ENCODE measurements at regions not wholly inside any gene's neighbourhood (a gene's known extent, or its start where the extent isn't known, plus 50 kb on each side); places are given as distances from the start of the nearest gene placed in this dataset.

DNA sequence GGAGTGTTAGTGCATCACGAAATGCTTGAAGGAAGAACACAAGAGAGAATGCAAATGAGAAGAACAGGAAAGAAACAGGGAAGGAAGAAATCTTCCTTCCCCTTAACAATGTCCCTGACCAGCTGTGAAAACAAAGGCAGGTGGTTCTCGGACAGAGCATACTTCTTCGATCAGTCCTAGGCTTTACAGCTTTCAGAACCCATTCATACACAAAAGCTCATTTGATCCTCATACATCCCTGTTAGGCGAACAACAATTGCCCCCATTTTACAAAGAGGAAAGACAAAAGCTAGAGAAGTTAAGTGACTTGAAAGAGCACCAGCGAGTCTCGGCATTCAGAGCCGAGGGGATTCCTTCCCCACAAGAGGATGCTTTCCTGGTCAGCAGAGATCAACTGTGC, 57.2 kb upstream of the LRRC55 start:
- TF ChIP-seq, protein P1, sequence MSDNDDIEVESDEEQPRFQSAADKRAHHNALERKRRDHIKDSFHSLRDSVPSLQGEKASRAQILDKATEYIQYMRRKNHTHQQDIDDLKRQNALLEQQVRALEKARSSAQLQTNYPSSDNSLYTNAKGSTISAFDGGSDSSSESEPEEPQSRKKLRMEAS (IDR thresholded peaks at IDR 0.05; ENCODE audit: low read depth, low read length) = no peak
- TF ChIP-seq, protein P2, sequence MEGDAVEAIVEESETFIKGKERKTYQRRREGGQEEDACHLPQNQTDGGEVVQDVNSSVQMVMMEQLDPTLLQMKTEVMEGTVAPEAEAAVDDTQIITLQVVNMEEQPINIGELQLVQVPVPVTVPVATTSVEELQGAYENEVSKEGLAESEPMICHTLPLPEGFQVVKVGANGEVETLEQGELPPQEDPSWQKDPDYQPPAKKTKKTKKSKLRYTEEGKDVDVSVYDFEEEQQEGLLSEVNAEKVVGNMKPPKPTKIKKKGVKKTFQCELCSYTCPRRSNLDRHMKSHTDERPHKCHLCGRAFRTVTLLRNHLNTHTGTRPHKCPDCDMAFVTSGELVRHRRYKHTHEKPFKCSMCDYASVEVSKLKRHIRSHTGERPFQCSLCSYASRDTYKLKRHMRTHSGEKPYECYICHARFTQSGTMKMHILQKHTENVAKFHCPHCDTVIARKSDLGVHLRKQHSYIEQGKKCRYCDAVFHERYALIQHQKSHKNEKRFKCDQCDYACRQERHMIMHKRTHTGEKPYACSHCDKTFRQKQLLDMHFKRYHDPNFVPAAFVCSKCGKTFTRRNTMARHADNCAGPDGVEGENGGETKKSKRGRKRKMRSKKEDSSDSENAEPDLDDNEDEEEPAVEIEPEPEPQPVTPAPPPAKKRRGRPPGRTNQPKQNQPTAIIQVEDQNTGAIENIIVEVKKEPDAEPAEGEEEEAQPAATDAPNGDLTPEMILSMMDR (IDR thresholded peaks at IDR 0.05; ENCODE audit: low read depth, low read length) = no peak
- TF ChIP-seq POLR2A (IDR thresholded peaks at IDR 0.05; ENCODE audit: extremely low read depth, insufficient read length) (no peak), MYC (IDR thresholded peaks at IDR 0.05; ENCODE audit: low read depth, low read length) (no peak)

Data from NB4 (cell line).